ENCODE measurements at regions not wholly inside any gene's neighbourhood (a gene's known extent, or its start where the extent isn't known, plus 50 kb on each side); places are given as distances from the start of the nearest gene placed in this dataset.
"Not testable (repeated sequence)": the region's sequence is repeated elsewhere in the genome, so short reads cannot be mapped to it uniquely, and the experiment has no call there.

- DNase-seq (ENCODE audit: low read depth): not testable (repeated sequence)
Measured at GRCh38 chr2:71958426-71958825, 189.2 kb downstream of the CYP26B1 start.

- DNase-seq (ENCODE audit: low read depth): no peak
Measured at GRCh38 chr2:71952572-71953188, 195.0 kb downstream of the CYP26B1 start.

DNA sequence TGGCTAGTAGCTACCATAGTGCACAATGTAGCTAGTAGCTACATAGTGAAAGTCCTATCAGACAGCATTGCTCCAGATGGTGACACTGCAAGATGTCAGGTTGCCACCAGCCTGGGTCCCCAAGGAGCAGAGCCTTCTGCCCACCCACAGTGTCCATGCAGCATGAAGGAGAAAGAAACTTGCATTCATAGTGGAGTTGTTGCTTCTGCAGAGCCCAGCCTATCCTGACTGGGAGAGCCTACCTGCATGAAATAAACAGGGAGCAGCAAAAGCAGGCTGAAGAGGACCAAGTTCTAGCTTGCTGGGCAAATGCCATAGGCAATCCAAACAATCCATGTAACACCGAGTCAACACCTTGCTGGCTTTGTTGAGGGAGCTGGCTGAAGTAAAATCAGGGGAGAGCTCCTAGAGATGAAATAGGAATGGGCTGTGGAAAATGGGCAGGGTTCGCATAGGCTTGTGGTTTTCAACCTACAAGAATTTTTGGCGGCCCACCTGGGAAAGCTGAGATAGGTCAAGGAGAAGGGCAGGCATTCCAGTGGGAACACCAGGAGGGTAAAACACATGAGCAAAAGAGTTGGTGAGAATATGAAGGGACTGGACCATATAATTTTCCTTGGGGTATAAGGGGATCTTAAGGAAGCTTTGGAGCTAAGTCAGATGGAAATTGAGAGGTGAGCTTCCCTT lies 195.8 kb downstream of the CYP26B1 start:
- DNase-seq (ENCODE audit: low read depth): no peak

DNA sequence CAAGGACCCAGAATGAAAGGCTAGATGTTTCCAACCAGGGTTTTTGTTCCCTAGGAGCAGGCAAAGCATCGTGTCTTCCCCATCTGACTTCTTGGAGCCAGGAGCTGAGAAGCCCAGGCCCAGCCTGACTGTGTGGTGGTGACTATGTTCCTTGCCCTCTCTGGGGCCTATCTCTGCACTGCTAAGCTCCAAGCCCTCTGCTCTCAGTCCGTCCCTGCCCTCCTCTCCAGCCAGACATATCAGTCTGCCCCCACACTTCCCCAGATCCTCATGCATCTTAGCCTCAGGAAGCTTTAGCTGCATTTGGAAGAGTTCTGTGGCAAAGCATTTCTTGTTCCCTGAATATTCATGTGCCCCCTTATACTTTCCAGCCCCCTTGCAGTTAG lies 196.6 kb downstream of the CYP26B1 start:
- no peak for DNase-seq (ENCODE audit: low read depth)

GRCh38 chr2:71950256-71951082 lies 197.2 kb downstream of the CYP26B1 start:
- DNase-seq (ENCODE audit: low read depth): no peak

GRCh38 chr2:71949537-71949798 lies 198.2 kb downstream of the CYP26B1 start:
- no peak for DNase-seq (ENCODE audit: low read depth)

DNA sequence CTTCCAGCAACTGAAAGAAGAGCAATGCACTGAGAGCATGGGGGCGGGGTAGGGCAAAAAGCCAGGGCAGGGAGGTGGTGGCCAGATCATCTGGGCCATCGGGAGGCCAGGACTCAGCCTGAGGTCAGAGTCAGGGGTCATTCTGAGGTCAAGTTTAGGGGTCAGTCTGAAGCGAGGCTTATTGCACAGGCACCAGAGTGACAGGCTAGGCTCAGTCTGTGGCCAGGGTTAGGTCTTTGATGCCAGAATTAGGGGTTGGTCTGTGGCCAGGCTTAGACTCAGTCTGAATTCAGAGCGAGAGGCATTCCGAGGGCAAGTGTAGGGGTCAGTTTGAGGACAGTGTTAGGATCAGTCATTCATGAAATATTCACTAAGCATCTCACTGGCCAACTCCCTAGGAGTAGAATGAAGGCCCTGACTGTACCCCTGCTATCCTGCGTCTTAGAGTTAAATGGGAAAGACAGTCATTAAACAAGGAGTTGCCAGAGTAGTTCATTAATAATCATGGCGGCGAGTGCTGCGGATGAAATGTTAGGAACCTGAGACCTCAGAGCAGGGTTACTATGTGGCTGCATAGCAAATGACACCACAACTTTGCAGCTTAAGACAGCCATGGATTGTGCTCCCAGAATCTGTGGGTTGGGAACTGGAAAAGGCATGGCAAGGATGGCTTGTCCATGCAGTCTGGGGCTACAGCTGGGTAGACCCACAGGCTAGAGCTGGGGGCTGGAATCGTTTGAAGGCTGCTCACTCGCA lies 198.7 kb downstream of the CYP26B1 start:
- peak; percentile 61 for DNase-seq (ENCODE audit: low read depth)

DNA sequence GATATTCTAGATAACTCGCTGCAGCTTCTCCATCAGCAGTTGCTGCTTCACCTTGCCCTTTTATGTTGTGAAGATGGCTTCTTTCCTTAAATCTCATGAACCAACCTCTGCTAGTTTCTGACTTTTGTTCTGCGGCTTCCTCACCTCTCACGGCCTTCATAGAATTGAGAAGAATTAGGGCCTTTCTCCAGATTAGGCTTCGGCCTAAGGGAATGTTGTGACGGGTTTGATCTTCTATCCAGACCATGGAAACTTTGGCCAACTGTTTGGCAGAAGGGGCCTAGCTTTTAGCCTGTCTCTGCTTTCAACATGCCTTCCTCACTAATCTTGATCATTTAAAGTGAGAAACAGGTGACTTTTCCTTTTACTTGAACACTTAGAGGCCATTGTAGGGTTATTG lies 199.9 kb downstream of the CYP26B1 start:
- no peak for DNase-seq (ENCODE audit: low read depth)

GRCh38 chr2:71945603-71945959 lies 202.1 kb downstream of the CYP26B1 start:
- no peak for DNase-seq (ENCODE audit: low read depth)

DNA sequence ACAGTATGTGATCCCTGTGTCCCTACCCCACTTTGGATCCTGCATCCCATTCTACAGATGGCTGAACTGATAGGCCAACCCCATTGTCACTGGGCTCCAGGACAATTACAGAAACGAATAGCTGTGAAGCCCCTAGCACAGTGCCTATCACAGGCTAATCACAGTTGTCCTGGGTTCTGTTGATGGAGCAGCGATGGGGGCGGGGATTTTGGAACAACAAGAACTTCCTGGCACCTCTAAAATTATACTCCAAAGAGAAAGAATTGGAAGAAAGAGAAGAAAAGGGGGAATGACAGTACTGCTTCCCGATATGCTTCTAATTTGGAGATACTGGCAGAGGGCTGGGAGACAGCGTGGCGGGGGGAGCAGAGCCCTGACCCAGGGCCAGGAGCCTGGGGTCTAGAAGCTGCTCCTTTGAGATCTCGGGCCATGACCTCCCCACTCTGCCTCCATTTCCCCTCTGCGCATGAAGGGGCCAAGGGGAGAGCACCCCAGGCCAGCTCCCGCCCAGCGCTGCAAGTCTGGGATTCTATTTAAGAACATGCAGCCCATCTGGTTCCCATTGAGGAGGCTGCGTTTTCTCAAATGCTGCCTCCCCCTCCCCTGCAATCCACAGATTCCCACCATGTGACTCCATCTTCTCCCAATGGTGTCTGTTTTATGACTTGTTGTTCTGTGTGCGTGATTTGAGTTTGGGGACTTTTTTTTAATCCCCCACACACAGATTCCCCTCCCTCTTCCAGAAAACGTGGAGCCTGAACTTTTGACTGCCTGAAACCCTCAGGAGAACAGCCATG lies 202.7 kb downstream of the CYP26B1 start:
- no peak for DNase-seq (ENCODE audit: low read depth)

DNA sequence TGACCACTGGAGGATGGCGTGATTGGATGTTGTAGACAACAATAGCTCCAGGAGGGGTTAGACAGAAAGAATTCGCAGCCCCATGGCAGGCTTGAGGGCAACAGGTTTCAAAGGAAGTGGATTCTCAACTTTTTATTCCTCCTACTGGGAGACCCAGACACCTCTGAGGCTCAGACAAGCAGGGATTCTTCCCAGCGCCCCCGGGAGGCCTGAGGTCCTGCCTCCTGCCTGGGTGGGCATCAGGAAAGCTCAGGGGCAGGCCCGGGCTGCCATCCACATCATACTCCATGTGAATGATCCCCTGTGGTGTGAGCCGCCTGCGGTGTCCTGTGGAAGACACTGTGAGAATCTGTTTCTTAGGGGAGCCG lies 203.5 kb downstream of the CYP26B1 start:
- DNase-seq (ENCODE audit: low read depth): no peak

DNA sequence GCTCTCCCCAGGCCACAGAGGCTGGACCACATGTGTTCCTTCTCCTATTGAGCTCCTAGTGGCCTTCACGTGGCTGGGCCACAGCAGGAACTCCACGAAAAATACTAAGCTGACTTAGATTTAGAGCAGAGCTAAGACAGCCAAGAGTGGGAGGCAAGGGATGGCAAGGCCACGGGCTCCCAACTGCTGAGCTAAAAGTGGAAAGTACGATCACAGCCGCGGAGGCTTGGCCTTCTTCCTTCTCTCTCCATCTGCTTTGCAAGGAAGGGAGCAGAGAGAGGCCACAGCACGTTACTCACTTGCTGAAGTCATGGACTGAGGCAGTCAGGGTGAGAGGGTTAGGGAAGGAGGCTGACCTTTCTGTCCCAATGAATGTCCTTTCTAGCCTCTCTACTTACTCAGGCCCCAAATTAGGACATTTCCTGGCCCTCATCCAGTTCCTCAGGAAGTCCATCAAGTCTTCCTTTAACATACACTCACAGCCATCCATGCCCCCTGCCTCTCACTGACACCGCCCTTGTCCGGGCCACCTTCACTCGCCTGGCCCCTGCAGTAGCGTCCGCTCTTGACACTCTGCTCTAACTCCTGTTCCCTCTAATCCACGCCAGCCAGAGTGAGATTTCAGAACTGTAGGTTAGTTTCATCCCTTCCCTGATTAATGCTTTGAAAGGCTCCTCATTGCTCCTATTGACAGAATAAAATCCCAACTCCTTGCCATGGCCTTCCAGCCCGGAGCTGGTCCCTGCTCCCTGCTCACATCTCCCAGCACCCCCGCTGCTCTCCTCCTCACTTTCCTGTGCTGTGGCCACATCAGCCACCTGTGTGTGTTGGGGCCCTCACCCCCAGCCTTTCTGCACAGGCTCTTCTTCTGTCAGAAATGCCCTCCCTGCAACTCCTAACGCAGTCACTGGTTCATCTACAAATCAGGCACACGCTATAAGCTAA lies 204.2 kb downstream of the CYP26B1 start:
- no peak for DNase-seq (ENCODE audit: low read depth)

DNA sequence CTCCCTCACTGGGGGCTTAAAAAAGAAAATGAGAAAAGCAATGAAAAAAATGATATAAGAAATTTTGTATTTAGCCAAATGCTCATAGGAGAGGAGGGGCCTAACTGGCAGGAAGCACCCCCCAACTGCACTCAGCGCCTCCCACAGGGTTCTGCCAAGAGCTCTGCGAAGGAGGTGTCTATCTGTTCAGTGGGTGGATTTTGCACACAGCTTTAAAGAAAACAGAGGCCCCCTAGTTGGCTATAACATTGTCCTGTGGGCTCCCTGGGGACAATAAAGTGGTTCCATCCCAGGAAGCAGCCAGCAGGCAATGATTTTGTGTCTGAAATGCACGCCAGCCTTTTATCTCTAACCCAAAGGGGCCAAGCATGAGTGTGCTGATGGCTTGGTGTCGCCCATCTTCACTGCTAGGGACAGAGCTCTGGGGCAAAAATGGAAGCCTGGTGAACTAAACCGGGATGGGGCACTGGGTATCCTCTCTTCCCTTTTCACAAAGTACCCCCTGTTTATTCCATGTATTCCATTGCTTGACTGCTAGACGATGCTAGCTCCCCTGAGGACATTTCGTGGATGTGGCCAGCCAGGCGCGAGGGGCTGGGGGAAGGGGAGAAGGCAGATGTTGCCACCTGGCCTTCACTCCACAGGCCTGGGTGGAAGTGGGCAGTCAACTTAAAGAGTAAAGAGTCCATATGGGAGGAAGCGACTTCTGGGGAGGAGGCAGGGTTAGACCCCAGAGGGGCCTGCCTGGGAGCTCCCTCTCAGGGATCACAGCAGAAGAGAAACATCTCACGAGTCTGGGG lies 205.7 kb downstream of the CYP26B1 start:
- DNase-seq (ENCODE audit: low read depth): no peak

- DNase-seq (ENCODE audit: low read depth): no peak
Measured at GRCh38 chr2:71940695-71941094, 207.0 kb downstream of the CYP26B1 start.

DNA sequence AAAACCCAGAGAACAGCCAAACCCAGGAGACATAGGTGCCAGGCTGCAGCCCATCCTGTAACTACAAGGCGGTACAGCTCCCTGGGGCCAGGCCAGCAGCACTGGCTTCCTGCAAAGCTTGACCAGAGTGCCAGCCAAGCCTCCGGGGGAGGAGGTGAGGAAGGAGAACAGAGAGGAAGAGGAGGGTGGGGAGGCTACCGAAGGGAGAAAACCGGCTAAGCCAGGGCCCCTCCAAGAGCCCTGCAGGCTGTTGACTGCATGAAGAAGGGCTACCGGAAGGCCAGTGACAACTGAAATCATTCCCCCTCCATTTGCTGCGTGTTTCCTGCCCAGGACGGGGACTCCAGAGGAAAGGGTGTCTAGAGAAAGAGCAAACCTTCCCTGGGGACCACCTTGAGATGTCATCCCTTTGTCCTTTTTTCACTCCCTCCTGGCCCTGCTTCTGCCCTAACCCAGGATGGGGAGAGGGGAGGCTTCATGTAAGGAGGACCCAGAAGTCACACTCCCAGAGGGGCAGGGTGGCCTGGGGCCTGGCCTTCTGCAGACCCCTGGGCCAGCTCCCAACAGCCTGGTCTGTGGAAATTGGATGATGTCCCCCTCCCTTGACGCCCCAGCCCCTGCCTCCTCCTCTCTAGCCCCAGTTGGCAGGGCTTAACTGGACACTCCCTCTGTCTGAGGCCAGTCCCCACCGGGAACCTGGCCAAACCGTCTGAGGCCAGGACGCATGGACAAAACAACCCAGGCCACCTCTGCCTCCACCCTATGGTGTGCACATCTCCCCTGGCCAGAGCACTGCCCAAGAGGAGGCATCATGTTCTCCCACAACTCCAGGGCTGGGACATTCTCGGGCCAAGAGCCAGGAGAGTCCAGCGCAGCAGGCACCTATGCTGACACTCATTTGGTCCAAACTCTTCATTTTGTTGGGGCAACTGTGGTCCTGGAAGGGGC lies 207.8 kb downstream of the CYP26B1 start:
- DNase-seq (ENCODE audit: low read depth): no peak

GRCh38 chr2:71938659-71939587 lies 208.7 kb downstream of the CYP26B1 start:
- DNase-seq (ENCODE audit: low read depth): no peak

DNA sequence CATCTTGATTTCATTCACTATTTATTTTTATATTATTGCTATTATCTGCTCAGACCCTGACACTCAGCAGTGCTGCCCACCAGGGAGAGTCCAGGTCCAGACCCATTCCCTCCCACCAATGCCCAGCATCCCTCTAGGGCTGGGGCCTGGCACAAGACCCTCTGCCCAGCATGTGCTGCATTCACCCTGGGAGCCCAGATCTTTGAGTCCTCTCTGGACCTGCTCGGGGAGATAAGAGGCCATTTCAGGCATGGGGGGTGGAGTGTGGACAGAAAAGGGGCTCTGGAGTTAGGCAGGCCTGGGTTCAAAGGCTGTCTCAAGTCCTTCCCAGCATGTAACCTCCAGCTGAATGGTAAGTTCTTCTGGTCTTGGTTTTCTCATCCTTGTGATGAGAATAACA lies 209.6 kb downstream of the CYP26B1 start:
- no peak for DNase-seq (ENCODE audit: low read depth)

- DNase-seq (ENCODE audit: low read depth): no peak
Measured at GRCh38 chr2:71937396-71937795, 210.3 kb downstream of the CYP26B1 start.
